Common myeloid progenitor, CD34-positive (primary cell): ENCODE measurements at regions not wholly inside any gene's neighbourhood (a gene's known extent, or its start where the extent isn't known, plus 50 kb on each side); places are given as distances from the start of the nearest gene placed in this dataset.
A peak's percentile ranks its signal among the peaks of the same experiment; 100 is the strongest.

Experiments
- CTCF ChIA-PET: fragments of 350-600 bp; sonication (Branson Sonifier 250); formaldehyde crosslinking; loops from one replicate; lab custom pipeline; 2021; ENCODE audit warnings: antibody characterized with exemption; lab: Charles Lee
- POLR2A ChIA-PET: fragments of 350-600 bp; sonication (Branson Sonifier 250); formaldehyde crosslinking; loops from one replicate; lab custom pipeline; 2021; ENCODE audit warnings: antibody characterized with exemption; lab: Charles Lee
- DNase-seq, 3 donors: peaks; one replicate each; pipeline versions ENCODE4 v3.0.0 to v3.0.0-alpha.2; 2013
- H3K27ac ChIP-seq, 2 experiments: 1 replicate in 1 of 2; 2 replicates in 1 of 2; pipeline ENCODE4 v1.7.0; 2013; ENCODE audit warnings: inconsistent platforms in 2 of 2, low read length in 2 of 2, mild to moderate bottlenecking in 2 of 2, low read depth in 1 of 2, moderate library complexity in 1 of 2; ENCODE audit not compliant: severe bottlenecking in 2 of 2, insufficient read depth in 1 of 2, poor library complexity in 1 of 2
- H3K27me3 ChIP-seq, 5 experiments: replicated peaks in 2 of 5; 1 replicate in 3 of 5; 2 replicates in 2 of 5; pipeline versions ENCODE4 v1.6.1 to v1.7.0; 2013; ENCODE audit warnings: low read length in 4 of 5, mild to moderate bottlenecking in 2 of 5, moderate library complexity in 2 of 5, inconsistent platforms in 1 of 5; ENCODE audit not compliant: insufficient read depth in 5 of 5, control insufficient read depth in 4 of 5
- H3K36me3 ChIP-seq, 4 experiments: 1 replicate in 2 of 4; 2 replicates in 2 of 4; pipeline versions ENCODE4 v1.6.1 to v1.7.0; 2013; ENCODE audit warnings: low read length in 3 of 4, control low read depth in 1 of 4, mild to moderate bottlenecking in 1 of 4; ENCODE audit not compliant: control insufficient read depth in 4 of 4, insufficient read depth in 4 of 4
- H3K4me1 ChIP-seq, 4 experiments: 1 replicate in 3 of 4; 2 replicates in 1 of 4; pipeline versions ENCODE4 v1.6.1 to v1.7.1; 2013; ENCODE audit warnings: low read length in 3 of 4, mild to moderate bottlenecking in 3 of 4, control low read depth in 1 of 4, inconsistent platforms in 1 of 4, moderate library complexity in 1 of 4; ENCODE audit not compliant: control insufficient read depth in 4 of 4, insufficient read depth in 4 of 4; ENCODE audit errors: control extremely low read depth in 1 of 4
- H3K4me3 ChIP-seq, 7 experiments: 1 replicate in 4 of 7; 2 replicates in 3 of 7; pipeline versions ENCODE4 v1.5.1 to v1.7.0; 2013; ENCODE audit warnings: mild to moderate bottlenecking in 7 of 7, low read length in 6 of 7, moderate library complexity in 6 of 7, inconsistent platforms in 2 of 7, low read depth in 2 of 7, control low read depth in 1 of 7; ENCODE audit not compliant: insufficient read depth in 4 of 7, control insufficient read depth in 1 of 7; ENCODE audit errors: extremely low read depth in 1 of 7
- H3K9me3 ChIP-seq, 5 experiments: 1 replicate in 4 of 5; 2 replicates in 1 of 5; pipeline versions ENCODE4 v1.6.1 to v1.7.1; 2013; ENCODE audit warnings: low read length in 4 of 5, mild to moderate bottlenecking in 2 of 5, inconsistent platforms in 1 of 5, low read depth in 1 of 5, moderate library complexity in 1 of 5; ENCODE audit not compliant: control insufficient read depth in 4 of 5, insufficient read depth in 2 of 5; ENCODE audit errors: control extremely low read depth in 1 of 5
- WGBS: methylation state at CpG from one replicate; pipeline ENCODE4 v1.1.5; 2013; ENCODE audit not compliant: insufficient coverage; 5-methylcytosine and 5-hydroxymethylcytosine counted together

- Histone ChIP-seq H3K9me3 (no peaks in the 10 kb centered on the region), H3K4me3 (no peak overlapping the region), H3K4me1 (no peaks in the 10 kb centered on the region), H3K36me3 (no peaks in the 10 kb centered on the region), H3K27me3 (no peaks in the 10 kb centered on the region), H3K27ac (no peak overlapping the region)
- POLR2A ChIA-PET = no interaction called here
- no peak for DNase-seq
- CTCF ChIA-PET = no interaction called here
Measured at GRCh38 chr9:99425124-99425523, 203.0 kb downstream of the SEC61B start.

DNA sequence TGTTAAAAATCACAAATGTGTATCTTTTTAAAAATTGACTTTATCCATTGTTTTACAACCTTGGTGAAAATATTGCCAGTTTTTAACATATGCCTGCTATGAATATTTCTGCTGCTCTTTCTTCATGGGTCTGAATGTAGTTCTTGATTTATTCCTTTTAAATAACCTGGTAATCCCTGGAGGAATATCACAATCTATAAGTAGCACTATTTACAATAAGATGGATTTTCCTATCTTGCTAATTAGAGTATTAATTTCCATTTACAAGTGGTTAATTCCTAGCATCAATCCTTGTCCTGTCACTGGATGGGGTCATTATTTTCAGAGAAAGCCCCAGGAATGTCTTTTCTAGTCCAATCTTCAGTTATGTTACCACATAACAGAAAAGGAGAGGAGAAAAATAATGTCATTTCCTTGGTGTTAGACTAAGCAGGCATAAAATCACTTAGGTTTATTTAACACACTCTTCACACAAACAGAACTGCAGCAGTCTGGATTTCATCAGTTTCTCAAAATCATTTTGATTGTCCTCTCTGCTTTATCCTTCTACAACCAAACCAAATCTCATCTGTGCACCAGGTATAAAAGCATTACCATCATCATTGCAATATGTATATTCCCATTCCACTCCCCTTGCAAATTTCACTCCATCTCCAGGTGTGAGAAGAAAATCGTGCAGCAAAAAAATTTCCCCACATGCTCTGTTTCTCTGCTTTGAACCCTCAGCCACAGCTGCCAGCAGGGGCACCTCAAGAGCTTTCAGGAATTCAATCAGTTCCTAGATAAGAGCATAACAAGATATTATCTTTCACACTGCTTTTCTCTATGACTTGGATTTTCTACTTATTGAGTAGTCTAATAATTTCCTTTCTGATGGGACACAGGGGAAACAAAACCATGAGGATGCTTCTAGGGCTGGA lies 204.1 kb downstream of the SEC61B start:
- Histone ChIP-seq H3K36me3 (no peaks in the 10 kb centered on the region), H3K27ac (no peak overlapping the region), H3K4me3 (no peak overlapping the region), H3K4me1 (no peaks in the 10 kb centered on the region), H3K27me3 (no peaks in the 10 kb centered on the region), H3K9me3 (no peaks in the 10 kb centered on the region)
- ChIA-PET CTCF (no interaction called here), POLR2A (no interaction called here)
- 78% methylated on average over 1 of the region's 1 CpG for WGBS
- DNase-seq = no peak

GRCh38 chr9:99427260-99427659 lies 205.2 kb downstream of the SEC61B start:
- DNase-seq = no peak
- Histone ChIP-seq H3K4me1 (no peaks in the 10 kb centered on the region), H3K9me3 (no peaks in the 10 kb centered on the region), H3K4me3 (no peak overlapping the region), H3K27ac (no peak overlapping the region), H3K36me3 (no peaks in the 10 kb centered on the region), H3K27me3 (no peaks in the 10 kb centered on the region)
- ChIA-PET CTCF (no interaction called here), POLR2A (no interaction called here)

- H3K27me3 ChIP-seq = no peaks in the 10 kb centered on the region
- no peak overlapping the region for H3K27ac ChIP-seq
- H3K9me3 ChIP-seq = no peaks in the 10 kb centered on the region
- ChIA-PET CTCF (no interaction called here), POLR2A (no interaction called here)
- peak in 2 of 3 donors; percentile 36 to 40 for DNase-seq
- H3K36me3 ChIP-seq = no peaks in the 10 kb centered on the region
- H3K4me1 ChIP-seq = peaks cover 0 to 5% (median 2%) of the 10 kb centered on the region in 4 experiments
- H3K4me3 ChIP-seq = no peak overlapping the region
- no CpG with 5 or more reads among the region's 2 CpGs for WGBS
Measured at GRCh38 chr9:99430301-99430700, 208.2 kb downstream of the SEC61B start.

DNA sequence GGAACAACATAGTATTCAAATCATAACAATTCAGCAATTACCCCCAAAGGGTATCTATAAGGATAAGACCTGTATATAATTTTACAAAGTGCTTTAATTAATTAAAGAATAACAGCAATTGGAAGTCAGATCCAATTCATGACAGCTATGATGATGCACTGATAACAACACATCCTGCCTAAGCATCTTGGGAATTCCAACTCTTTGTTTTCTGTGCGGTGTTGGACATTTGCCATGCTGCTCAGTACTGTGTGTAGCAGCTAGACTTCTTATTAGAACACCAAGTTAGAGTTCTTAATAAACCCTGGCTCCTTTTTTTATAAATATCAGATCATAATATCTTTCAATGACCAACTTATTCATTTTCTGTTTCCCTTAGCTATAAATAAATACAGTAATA lies 209.0 kb downstream of the SEC61B start:
- H3K27ac ChIP-seq = no peak overlapping the region
- ChIA-PET POLR2A (no interaction called here), CTCF (interaction anchor here (1.2 kb wide), 1 partner anchor 13 kb away, joined by 3 read pairs; no protein-coding TSS in a partner anchor)
- H3K4me3 ChIP-seq = no peak overlapping the region
- DNase-seq = no peak
- no peaks in the 10 kb centered on the region for H3K27me3 ChIP-seq
- no CpG with 5 or more reads among the region's 1 CpG for WGBS
- peaks cover 0 to 5% (median 2%) of the 10 kb centered on the region in 4 experiments for H3K4me1 ChIP-seq
- H3K9me3 ChIP-seq = no peaks in the 10 kb centered on the region
- H3K36me3 ChIP-seq = no peaks in the 10 kb centered on the region

GRCh38 chr9:99432075-99432474 lies 210.0 kb downstream of the SEC61B start:
- no peak overlapping the region for H3K4me3 ChIP-seq
- WGBS = 98% methylated on average over 4 of the region's 4 CpGs
- POLR2A ChIA-PET = no interaction called here
- H3K4me1 ChIP-seq = peaks cover 0 to 5% (median 2%) of the 10 kb centered on the region in 4 experiments
- H3K27me3 ChIP-seq = no peaks in the 10 kb centered on the region
- no peak overlapping the region for H3K27ac ChIP-seq
- CTCF ChIA-PET = interaction anchor here (0.7 to 1.2 kb wide), 2 partner anchors 13 to 14 kb away, joined by 3 read pairs; no protein-coding TSS in a partner anchor
- no peak for DNase-seq
- H3K36me3 ChIP-seq = no peaks in the 10 kb centered on the region
- H3K9me3 ChIP-seq = no peaks in the 10 kb centered on the region

DNA sequence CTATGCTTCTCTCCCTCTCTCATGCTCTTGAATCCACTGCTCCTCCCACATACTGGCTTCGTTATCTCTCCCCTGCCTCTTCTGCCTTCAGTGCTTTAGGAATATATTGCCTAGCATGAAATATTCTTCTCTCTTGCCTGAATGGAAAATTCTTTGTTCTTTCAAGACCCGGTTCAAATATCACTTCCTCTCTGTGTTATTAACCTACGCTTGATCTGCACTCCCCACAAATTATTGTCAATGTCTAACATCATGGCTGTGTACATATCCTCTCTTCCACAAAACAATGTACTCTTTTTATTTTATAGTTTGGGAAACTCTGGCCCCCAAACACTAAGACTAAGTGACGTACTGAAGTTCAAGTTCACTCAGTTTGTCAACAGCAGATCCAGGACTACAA lies 211.0 kb downstream of the SEC61B start:
- H3K36me3 ChIP-seq = no peaks in the 10 kb centered on the region
- ChIA-PET CTCF (no interaction called here), POLR2A (no interaction called here)
- no peak overlapping the region for H3K4me3 ChIP-seq
- DNase-seq = no peak
- no peak overlapping the region for H3K27ac ChIP-seq
- no peaks in the 10 kb centered on the region for H3K27me3 ChIP-seq
- no peaks in the 10 kb centered on the region for H3K9me3 ChIP-seq
- peaks cover 0 to 5% (median 2%) of the 10 kb centered on the region in 4 experiments for H3K4me1 ChIP-seq
- WGBS = 89% methylated on average over 3 of the region's 4 CpGs
